HCEC 1CT (cell line): ENCODE measurements at regions not wholly inside any gene's neighbourhood (a gene's known extent, or its start where the extent isn't known, plus 50 kb on each side); places are given as distances from the start of the nearest gene placed in this dataset.
A peak's percentile ranks its signal among the peaks of the same experiment; 100 is the strongest.

ENCODE experiments used
- DNase-seq: peaks from one replicate; pipeline ENCODE4 v3.0.0-alpha.2; 2017

DNA sequence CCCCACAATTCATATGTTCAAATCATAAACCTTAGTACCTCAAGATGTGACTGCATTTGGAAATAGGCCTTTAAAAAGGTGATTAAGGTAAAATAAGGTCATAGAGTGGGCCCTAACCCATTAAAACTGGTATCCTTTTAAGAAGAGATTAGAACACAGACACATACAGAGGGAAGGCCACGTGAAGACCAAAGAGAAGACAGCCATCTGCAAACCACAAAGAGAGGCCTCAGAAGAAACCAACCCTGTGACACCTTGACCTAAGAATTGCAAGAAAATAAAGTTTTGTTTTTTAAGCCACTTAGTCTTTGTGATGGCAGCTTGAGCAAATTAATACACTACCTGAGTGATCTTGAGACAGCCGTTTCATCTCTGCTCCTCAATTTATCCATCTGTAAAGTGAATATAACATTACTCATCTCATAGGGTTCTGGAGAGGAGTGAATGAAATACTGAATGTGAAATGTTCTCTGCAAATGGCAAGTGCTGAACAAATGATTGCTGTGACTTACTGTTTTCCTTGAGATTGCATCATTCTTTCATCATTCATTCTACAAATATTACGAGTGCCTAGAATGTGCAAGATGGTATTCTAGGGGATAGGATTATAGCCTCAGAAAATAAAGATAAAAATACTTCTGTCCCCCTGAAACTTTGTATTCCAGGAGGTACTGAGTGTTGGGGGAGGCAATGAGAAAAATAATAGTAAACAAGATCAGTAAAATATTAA lies 222.0 kb upstream of the CDH13 start:
- no peak for DNase-seq

DNA sequence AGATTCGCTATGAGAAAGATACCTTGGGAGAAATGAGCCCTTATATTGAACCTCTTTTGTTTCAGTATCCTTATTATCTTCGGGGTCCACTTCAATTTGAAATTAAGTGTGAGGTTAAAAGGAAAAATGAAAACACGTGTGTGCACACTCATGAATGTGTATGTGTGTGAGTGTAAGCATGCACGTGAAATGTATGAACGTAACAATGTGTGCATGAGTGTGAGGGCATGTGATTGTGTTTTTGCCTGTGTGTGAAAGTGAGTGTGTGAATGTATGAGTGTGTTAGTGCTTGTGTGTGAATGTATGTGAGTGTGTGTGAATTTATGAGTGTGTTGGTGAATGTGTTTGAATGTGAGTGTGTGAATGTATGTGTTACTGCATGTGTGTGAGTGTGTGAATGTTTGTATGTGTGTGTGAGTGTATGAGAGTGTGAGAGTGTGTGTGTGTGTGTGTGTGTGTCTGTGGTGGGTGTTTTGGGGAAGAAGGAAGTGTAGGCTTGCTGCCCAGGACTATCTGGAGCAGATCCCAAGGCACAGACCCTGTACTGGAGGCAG lies 224.0 kb upstream of the CDH13 start:
- DNase-seq: no peak

DNA sequence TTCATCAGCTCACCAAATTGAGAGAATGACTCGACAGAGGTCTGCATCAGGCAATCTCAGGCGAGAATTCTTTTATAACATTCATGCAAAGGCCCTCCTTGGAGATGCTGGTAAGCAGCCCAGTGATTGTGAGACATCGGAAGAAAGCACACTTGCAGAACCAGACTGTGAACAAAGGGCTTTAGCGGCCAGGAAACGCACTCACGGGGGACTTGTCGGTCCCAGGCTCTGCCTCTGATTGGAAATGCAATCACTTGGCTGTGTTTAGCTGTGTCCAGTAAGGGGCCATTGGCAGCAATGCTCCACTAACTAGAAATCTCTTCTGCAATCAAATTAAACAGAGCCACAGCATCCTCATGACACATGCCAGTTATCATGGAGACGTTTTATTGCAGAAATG lies 226.7 kb upstream of the CDH13 start:
- DNase-seq: no peak

DNA sequence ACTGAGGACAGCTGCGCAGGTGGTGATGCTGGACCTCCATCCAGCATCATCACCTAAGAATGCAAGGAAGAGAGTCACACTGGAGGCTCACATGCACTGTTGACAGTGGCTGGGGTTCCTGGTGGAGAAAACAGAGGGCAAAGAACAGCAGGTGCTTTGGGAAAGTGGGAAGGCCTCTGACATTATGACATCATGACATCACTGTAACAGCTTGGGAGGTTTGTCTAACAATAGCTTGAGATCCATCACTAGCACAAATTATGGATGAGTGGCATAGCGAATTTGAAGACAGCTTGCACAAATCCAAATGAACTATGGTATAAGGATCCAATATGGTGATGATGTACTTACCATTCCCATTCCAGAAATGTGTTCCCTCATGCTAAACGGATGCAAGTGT lies 226.5 kb upstream of the MPHOSPH6 start:
- no peak for DNase-seq

DNA sequence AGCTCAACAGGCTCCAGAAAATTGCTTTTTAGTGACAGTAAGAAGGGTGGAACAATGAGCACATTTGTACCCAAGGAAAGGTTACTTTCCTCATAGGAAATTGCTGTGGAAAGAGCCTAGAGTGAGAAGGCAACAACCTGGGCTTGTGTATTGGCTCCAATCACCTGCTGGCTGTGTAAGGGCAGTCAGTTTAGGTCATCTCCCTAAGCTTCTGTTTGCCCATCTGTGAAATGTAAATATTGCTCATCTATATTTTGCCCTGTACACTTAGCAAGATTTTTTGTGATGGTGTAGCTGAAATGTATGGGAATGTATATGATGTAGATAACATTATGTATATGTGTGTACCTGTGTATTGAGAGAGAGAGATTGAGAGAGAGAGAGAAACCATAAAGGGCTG lies 225.2 kb upstream of the MPHOSPH6 start:
- DNase-seq: no peak

DNA sequence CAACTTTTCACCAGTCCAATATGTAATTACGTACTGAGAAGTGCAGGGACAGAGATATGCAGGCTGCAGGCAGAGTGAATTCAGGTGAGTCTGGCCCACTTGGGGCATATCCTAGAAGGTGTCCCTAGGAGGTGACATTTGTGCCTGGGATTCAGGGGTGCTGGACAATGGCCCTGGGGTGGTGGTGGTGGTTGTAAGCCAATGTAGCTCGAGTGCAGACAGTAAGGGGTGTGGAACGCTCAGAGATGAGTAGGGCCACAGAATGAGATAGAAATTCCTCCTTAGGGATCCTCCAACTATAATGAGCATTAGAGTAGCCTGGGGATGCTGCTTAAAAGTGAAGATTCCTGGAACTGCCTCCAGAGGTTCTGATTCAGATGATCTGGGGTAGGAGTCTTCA lies 221.7 kb upstream of the MPHOSPH6 start:
- no peak for DNase-seq

DNA sequence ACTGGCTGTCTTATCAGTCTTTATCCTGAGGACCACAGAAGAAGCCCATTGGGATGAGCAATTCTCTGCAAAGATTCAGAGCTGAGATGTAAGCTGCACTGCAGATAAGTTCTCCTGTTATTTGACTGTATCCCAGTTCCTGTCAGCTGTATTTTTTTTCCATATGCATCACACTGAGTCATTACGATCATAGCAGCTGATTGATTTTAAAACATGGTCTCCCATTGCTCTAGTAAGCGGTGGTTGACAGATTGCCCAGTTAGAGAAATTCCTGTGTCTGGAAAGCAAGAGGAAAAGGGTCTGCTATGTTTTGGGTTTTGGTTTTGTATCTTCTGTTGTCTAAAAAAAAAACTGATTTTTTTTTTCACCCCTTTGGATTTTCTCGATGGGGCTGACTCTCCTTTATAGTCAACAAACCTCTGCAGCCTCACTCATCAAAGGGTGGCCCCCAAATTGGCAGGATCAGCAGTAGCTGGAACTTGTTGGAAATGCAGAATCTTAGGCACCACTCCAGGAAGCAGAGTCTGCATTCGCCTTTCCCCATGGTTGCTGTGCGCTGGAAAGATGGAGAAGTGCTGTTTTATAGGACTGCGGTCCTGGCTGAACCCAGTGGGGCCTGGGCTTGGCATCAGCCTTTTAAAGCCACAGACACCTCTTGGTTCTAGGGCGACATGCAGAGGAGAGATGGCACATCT lies 220.1 kb upstream of the MPHOSPH6 start:
- no peak for DNase-seq

DNA sequence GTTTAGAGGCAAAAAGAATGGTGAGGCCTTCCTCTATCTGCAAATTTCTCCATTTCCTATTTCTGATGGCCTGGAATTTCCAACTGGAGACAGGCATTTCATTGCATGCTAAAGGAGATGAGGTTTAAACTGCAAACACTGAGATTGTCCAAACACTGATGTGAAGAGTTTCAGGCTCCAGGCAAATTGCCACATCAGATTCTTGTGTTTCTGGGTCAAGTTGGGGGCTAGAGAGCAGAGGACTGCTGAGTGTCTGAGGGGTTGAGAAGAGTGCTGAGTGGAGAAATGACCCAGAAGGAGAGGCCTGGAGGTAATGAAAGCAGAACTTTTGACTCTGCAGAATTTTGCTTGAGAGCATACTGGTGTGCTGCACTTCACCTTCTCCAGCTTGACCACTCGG lies 216.7 kb upstream of the MPHOSPH6 start:
- DNase-seq: no peak

DNA sequence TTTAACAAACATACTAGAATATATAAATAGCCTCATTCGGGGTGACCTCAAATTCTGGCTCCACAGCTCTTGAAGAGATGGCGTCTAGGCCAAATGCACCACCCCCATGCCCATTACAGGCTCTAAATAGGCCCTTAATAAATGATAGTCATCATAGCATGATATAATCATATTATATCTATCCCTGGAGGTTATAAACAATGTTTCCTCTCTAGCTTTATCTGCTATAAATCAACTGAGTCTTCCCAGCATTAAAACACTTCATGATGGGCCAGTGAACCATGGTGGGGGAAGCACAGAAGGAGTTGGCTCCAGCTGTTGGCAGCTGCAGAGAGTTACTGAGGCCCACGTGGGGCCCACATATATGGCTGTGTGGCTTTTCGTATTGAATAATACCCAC lies 214.9 kb upstream of the MPHOSPH6 start:
- no peak for DNase-seq

DNA sequence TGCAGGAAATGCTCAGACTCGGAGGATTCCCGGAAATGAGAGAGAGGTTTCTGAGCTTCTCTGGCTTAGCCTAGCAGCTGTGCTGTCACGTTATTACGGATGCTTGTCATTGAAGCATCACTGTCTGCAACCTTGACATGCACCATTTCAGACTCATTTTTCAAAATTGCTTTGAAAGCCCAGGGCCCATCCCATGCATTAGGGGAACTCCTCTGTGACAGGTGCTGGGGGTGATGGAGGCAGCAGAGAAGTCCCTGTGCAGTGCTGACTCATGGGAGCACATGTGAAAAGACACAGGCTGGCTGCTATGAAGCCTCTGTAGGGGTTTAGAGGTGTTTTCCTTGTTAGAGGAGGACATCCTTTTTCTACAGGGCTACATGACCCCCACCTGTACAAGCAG lies 214.0 kb upstream of the MPHOSPH6 start:
- DNase-seq: no peak

DNA sequence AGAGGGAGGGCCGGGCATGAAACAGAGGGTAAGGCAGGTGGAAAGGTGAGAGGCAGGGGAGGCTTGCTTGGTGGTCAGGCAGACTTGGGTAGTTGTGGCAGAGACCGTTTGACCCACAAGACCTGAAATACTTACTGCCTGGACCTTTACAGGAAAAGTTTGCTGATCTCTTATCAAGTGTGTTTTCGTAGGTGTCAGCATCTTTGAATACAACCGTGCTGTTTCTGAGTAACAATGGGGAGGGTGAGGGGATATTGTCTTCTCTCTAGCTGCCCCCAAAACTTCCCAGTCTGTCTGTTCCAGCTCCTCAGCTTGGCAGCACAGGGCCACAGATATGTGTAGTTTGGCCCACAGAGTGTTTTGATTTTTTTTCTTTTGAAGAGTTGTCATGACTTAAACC lies 212.5 kb upstream of the MPHOSPH6 start:
- no peak for DNase-seq

DNA sequence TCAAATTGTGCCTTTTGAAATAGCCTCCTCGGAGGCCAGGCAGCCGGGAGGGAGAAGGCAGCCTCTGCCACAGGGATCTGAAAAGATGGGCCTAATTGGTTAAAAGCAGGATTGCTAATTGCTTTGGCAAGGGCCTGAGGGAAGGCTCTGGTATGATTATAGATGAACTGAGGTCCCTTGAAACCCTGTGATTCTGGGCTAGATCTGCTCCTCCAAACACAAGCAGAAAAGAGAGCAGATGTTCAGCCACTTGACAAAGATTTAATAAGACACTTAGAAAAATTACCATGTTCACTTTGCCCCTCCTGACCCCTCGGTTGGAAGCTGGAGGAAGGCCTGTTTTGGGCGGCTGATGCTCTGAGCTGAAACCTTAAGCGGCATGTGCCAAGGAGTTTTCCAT lies 209.5 kb upstream of the MPHOSPH6 start:
- DNase-seq: no peak

DNA sequence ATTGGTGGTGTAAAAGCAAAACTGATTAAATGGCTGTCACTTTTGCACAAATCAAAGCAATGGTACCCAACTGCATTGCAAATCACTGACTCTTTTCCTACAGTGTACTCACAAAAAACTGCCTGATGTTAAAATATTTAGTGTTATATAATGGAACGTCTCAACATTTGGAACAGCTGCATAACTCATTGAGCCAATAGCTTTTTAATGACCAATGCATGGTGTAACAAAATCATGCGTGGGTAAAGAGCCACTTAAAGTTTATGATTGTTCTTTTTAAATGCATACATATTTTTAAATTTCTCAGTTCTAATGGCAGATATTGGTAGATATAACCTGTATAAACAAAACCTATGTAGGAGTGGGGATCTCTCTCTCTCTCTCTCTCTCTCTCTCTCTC lies 204.0 kb upstream of the MPHOSPH6 start:
- DNase-seq: no peak

DNA sequence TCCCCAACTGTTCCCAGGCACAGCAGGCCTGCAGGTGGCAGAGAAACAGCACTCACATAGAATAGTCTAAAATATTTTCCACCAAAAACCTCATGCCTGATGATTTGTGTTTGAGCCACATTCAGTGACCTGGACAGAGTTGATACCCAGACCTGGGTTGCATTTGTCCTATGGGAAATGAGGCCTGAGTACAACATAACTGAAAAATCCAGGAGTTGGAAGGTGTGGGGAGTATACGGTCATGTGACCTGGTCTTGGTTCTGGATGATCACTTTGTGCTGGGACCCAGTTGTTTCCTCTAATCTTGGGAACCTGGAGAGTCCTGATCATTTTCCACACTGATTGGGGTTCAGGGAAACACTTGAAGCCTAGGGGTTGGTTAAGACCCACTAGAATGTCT lies 200.3 kb upstream of the MPHOSPH6 start:
- DNase-seq: no peak

DNA sequence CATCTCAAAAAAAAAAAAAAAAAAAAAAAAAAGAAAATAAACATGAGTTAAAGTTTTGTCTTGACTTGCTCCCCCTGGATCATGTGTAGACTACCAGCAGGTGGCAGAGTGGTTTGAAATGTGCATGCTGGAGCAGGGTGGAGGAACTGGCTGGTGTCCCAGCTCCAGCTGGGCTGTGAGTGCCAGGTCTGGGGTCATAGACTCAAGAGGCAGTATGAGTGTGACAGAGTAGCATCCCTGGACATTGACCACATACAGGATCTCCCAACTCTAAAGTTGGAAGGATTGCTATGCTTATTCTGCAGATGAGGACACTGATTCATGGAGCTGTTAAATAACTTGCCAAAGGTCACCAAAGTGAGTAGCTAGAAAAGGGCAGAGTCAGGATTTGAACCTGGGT lies 198.0 kb upstream of the MPHOSPH6 start:
- peak; percentile 29 for DNase-seq

DNA sequence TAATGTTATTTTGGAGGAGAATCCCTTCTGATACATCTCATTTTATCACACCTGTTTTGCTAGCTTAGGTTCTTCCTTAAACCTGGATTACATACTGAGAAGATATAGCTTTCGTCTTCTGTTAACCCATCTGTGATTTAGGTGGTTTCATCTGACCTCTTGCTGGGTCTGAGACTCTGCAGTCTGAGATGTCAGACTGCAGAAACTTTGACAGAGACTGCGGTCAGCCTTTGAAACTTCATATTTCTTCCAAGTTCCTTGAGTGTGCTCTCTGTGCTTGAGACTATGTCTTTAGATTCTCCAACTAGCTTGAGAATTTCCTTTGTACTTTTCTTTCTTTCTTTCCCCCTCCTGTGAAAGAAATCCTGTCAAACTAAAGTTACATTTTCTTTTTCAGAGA lies 196.4 kb upstream of the MPHOSPH6 start:
- no peak for DNase-seq

DNA sequence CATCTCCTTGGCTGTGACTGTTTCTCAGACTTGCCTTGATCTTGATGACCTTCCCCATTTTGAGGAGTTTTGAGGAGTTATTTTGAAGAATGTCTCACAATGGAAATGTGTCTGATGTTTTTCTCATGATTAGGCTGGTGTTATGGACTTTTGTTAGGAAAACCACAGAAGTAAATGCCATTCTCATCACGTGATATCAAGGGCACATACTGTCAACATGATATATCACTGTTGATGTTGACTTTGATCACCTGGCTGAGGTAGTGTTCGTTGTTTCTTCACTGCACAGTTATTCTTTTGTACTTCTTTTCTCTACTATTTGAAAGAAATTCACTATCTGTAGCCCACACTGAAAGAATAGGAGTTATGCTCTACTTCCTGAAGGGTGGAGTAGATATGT lies 194.7 kb upstream of the MPHOSPH6 start:
- DNase-seq: no peak

DNA sequence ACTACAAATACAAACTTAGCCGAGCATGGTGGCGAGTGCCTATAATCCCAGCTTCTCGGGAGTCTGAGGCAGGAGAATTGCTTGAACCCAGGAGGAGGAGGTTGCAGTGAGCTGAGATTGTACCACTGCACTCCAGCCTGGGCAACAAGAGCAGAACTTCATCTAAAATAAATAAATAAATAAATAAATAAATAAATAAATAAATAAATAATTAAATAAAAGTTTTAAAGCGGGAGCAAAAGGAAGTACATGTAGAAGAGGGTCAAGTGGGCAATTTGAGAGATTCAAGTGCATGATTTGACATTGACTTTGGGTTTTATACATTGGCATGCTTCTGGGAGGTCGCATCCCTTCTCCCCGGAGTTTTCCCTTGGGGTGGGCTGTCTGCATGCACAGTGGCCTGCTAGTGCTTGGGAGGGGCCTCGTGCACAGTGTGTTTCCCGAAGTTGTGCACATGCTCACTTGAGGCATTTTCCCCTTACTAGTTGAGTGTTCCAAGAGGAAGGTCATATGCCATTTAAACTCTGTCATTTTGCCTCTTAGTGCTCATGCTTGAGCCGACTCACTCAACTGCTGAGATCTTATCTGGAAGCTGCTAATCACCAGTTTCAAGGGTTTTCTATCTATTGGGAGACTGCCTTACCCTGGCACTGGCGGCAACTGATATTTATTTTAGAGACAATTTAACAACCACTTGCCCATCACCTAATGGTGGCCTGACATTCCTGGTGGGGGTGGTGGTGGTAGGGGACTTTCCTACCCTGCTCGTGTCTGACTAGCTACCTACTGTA lies 193.2 kb upstream of the MPHOSPH6 start:
- DNase-seq: no peak

DNA sequence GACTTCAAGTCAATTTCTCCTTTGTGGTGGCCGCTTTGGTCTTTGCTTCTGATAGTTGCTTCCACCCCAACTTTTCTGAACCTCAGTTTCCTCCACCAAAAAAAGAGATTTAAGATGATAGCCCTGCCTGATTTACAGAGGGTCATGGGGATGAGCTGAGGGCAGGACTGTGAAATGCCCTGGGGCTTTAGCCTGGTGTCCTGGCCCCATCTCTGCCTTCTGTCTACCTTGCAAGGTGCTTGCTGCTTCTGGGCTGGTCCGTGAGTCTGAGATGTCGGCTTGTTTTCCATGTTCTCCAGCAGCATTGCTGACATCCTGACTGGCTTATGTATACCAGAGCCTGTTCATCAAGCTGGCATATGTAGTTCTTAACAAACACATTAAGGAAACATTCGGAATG lies 191.9 kb upstream of the MPHOSPH6 start:
- DNase-seq: no peak

DNA sequence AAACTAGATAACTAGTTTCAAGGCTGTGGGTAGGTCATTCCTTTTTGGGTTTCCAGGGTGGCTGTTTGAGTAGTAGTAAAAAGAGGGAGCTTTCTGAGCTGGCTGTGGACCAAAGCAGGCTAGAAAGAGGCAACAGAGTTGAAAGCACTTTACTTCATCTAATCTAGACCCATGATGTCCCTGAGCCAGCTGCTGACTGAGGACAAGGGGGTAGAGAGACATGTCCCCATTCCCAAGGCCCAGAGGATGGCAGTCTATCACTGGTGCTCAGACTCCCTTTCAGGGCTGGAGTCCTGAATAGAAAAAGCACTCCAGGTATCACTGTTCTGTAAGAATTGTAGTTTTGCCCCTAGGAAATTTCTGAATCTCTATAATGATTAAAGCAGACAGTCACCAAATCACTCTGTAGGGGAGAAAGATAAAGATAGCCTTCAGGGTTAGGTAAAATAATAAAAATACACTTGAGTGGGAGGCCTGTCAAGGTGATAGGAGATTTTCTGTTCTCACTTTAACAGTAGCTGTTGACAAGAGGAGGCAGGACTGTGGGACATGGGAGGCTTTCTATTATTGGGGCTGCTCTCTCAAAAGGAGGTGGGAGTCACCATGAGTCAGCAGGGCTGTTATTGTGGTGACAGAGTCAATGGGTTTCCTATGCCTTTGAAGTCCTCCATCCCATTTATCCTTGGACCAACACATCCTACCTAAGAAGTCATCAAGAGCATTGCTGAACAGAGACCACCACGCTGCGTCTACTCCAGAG lies 190.2 kb upstream of the MPHOSPH6 start:
- no peak for DNase-seq

DNA sequence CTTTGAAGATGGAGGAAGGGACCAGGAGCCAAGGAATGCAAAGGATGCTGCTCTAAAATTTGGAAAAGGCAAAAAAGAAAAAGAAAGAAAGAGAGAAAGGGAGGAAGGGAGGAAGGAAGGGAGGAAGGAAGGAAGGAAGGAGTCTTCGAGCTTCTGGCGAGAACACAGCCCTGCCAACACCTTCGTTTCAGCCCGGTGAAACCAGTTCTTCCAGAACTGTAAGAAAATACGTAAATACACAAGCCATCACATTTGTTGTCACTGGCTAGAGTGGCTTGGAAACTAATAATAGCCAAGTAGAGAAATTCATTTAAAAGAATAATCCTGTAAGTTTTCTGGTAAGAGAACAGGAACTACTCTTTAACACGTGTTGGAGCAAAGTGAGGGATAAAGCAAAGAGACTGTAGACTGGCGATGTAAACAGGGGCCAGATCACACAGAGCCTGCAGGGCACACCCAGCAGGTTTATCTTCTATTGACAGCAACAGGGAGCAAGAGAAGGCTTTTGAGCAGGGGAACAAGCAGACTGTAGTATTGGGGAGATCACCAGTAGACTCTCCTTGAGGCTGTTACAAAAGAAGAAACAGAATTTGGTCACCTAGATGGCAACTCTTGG lies 188.7 kb upstream of the MPHOSPH6 start:
- DNase-seq: no peak

DNA sequence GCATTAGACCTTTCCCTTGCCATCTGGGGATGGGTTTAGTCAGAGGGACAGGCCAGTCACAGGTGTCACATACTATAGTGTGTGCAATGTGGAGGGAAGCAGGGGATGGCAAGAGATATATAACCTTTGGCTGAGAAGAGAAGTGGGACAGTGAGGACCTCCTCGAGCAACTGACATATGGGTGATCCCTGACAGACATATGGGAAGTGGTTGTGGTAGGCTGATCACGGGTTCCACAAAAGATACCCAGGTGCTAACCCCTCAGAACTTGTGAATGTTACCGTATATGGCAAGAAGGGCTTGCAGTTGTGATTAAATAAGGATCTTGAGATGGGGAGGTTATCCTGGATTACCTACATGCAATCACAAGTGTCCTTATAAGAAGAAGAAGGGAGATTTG lies 188.1 kb upstream of the MPHOSPH6 start:
- no peak for DNase-seq

DNA sequence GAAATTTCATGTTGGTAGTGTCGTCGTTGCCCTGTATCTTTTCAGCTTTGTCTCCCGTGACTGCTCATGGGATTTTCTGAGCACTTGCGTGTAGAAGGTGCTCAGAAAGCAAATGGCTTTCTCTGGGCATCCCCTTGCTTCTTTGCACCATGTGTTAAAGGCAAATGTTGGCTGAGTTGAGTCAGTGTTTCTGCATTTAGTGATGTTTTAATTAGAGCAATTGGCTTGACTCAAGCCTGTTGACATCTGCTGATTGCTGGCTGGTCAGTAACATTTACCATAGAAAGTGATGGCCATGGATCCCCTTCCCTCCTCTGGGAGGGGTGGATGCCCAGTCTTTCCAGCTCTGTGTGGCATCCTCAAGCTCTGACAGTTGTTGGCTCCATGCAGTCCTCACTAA lies 187.2 kb upstream of the MPHOSPH6 start:
- DNase-seq: no peak
